Gastrocnemius medialis (tissue), 4 donors: ENCODE measurements at regions not wholly inside any gene's neighbourhood (a gene's known extent, or its start where the extent isn't known, plus 50 kb on each side); places are given as distances from the start of the nearest gene placed in this dataset.

ENCODE experiments used
- CTCF ChIP-seq, 5 experiments: fragments of 450-650 bp in 3 of 5; fragments of 200-600 bp in 2 of 5; sonication (generic) in 2 of 5; IDR thresholded peaks in 4 of 5; conservative IDR thresholded peaks in 1 of 5; 1 replicate in 4 of 5; 2 replicates in 1 of 5; pipeline ENCODE4 v1.5.1; 2016 to 2019; ENCODE audit warnings: antibody characterized with exemption in 5 of 5, mild to moderate bottlenecking in 3 of 5, moderate library complexity in 3 of 5
- POLR2A ChIP-seq, 2 donors: fragments of 450-650 bp; IDR thresholded peaks; one replicate each; pipeline ENCODE4 v1.6.1; 2017; ENCODE audit warnings: antibody characterized with exemption in 2 of 2, mild to moderate bottlenecking in 2 of 2, moderate library complexity in 2 of 2

GRCh38 chr2:238989484-238989883 lies 141.6 kb downstream of the TWIST2 start:
- TF ChIP-seq CTCF (IDR thresholded peaks at IDR 0.05 in 4 of 5, conservative IDR thresholded peaks at IDR 0.05 in 1 of 5) (no peak), POLR2A (IDR thresholded peaks at IDR 0.05) (no peak)
